Stimulated activated CD8-positive, alpha-beta memory T cell treated with anti-CD3 and anti-CD28 coated beads, Interleukin-4, amount 100 ng/mL, for 1 hour (primary cell): ENCODE measurements at regions not wholly inside any gene's neighbourhood (a gene's known extent, or its start where the extent isn't known, plus 50 kb on each side); places are given as distances from the start of the nearest gene placed in this dataset.
"Not testable (repeated sequence)": the region's sequence is repeated elsewhere in the genome, so short reads cannot be mapped to it uniquely, and the experiment has no call there.

Experiments
- DNase-seq, 2 donors: peaks; one replicate each; pipeline ENCODE4 v3.0.0-alpha.2; 2020; ENCODE audit warnings: low read depth in 2 of 2, low spot score in 1 of 2

DNA sequence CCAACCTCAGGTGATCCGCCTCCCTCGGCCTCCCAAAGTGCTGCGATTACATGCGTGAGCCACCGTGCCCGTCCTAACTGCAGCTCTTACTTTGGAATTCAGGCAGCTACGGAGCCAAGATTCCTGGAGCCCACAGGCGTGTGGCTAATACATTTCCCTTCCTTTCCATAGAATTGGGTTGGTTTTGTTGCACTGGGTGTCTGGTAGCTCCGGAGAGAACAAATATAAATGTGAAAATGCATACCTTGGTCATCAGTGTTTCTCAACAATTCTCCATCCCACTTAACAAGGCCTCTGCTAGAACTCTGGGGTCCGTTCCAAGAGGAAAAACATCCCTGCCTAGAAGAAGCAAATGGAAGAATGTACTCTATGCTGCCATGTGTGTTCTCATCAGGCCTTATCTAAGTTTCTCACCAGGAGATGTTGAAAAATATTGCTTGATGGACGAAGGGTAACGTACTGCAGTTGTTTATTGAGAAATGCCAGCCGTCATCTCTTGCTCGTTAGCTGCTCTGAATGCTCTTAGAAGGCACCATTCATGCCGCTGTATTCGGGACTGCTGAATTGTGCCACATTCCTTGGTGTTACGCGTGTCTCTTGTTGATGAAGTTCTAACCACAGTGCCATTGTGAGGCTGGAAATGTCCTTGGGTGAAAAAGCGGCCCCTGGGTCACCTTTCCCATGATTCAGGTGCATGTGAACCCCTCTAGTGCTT, 50.5 kb upstream of the CD99 start:
- no peak for DNase-seq

DNA sequence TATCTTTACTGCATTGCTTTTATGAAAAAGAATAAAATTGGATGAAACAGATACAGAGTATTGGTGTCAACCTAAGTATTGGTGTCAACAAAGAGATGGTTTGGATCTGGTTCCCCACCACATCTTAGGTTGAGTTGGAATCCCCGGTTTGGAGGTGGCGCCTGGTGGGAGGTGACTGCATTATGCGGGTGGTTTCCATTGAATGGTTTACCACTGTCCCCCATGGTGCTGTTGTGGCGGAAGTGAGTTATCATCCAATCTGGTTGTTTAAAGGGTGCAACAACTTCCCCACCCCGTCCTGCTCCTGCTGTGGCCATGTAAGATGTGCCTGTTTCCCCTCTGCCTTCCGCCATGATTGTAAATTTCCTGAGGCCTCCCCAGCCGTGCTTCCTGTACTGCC, 52.8 kb upstream of the CD99 start:
- DNase-seq = no peak

DNA sequence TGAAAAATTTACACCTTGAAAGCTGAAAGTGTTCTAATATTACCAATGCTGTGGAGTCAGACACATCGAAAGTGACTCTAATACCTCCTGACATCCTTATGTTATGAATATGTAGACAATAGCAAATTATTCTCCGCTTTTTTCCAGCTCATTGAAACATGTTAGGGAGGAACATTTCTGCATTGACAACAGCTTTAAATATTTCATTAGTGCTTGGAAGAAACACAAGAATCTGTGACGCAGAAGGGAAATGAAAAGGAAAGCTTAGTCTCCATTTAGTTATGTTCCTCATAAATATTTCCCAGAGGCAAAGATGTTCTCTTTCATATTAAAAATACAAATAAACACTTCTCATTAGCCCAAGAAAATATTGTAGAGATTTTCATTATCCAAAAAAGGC, 55.8 kb upstream of the CD99 start:
- DNase-seq = no peak

DNA sequence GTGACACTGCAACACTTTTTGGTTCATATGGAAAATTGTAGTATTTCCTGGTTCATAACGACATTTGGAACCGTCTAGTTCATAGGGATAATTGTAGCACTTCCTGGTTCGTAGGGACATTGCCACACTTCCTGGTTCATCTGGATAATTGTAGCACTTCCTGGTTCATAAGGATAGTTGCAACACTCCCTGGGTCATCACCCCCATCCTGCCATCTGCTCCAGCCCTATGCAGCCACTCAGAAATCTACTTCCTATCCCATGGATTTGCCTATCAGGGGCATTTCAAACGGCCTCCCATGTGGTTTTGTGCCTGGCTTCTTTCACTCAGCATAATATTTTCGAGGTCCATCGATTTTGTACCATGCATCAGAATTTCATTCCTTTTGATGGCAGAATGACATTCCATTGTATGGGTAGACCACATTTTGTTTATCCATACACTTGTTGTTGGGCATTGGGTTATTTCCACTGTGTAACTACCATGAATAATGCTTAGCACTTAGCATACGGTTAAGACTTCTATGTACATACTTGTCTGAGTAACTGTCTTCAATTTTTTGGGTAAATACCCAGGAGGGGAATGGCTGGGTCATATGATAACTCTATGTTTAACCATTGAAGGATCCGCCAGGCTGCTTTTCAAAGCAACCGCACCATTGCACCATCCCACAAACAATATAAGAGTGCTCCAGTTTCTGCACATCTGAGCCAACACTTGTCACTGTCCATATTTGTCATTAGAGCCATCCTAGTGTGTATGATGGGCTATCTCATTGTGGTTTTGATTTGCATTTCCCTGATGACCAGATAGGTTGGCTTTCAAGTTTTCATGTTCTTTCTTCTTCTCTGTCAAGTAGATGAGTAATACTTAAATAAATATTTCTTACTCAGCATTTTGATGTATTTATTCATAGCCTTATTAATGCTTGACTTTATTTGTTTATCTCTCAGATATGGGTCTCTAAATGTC, 58.3 kb upstream of the CD99 start:
- no peak for DNase-seq

DNA sequence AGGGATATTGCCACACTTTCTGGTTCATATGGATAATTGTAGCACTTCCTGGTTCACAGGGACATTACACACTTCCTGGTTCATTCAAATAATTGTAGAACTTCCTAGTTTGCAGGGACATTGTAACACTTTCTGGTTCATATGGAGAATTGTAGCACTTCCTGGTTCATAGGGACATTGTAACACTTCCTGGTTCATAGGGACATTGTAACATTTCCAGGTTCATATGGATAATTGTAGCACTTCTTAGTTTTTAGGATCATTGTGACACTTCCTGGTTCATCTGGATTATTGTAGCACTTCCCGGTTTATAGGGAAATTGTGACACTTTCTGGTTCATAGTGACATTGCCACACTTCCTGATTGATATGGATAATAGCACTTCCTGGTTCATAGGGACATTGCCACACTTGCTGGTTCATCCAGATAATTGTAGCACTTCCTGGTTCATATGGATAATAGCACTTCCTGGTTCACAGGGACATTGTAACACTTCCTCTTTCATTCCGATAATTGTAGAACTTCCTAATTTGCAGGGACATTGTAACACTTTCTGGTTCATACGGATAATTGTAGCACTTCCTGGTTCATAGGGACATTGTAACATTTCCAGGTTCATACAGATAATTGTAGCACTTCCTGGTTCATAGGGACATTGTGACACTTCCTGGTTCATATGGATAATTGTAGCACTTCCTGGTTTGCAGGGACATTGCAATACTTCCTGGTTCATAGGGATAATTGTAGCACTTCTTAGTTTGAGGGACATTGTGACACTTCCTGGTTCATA, 59.2 kb upstream of the CD99 start:
- DNase-seq = no peak

DNA sequence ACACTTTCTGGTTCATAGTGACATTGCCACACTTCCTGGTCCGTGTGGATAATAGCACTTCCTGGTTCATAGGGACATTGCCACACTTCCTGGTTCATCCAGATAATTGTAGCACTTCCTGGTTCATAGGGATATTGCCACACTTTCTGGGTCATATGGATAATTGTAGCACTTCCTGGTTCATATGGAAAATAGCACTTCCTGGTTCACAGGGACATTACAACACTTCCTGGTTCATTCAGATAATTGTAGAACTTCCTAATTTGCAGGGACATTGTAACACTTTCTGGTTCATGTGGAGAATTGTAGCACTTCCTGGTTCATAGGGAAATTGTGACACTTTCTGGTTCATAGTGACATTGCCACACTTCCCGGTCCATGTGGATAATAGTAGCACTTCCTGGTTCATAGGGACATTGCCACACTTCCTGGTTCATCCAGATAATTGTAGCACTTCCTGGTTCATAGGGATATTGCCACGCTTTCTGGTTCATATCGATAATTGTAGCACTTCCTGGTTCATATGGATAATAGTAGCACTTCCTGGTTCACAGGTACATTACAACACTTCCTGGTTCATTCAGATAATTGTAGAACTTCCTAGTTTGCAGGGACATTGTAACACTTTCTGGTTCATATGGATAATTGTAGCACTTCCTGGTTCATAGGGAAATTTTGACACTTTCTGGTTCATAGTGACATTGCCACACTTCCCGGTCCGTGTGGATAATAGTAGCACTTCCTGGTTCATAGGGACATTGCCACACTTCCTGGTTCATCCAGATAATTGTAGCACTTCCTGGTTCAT, 60.0 kb upstream of the CD99 start:
- DNase-seq = not testable (repeated sequence)

DNA sequence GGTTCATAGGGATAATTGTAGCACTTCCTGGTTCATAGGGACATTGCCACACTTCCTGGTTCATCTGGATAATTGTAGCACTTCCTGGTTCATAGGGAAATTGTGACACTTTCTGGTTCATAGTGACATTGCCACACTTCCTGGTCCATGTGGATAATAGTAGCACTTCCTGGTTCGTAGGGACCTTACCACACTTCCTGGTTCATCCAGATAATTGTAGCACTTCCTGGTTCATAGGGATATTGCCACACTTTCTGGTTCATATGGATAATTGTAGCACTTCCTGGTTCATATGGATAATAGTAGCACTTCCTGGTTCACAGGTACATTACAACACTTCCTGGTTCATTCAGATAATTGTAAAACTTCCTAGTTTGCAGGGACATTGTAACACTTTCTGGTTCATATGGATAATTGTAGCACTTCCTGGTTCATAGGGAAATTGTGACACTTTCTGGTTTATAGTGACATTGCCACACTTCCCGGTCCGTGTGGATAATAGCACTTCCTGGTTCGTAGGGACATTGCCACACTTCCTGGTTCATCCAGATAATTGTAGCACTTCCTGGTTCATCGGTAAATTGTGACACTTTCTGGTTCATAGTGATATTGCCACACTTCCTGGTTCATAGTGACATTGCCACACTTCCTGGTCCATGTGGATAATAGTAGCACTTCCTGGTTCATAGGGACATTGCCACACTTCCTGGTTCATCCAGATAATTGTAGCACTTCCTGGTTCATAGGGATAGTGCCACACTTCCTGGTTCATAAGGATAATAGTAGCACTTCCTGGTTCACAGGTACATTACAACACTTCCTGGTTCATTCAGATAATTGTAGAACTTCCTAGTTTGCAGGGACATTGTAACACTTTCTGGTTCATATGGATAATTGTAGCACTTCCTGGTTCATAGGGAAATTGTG, 60.8 kb upstream of the CD99 start:
- DNase-seq = not testable (repeated sequence)

DNA sequence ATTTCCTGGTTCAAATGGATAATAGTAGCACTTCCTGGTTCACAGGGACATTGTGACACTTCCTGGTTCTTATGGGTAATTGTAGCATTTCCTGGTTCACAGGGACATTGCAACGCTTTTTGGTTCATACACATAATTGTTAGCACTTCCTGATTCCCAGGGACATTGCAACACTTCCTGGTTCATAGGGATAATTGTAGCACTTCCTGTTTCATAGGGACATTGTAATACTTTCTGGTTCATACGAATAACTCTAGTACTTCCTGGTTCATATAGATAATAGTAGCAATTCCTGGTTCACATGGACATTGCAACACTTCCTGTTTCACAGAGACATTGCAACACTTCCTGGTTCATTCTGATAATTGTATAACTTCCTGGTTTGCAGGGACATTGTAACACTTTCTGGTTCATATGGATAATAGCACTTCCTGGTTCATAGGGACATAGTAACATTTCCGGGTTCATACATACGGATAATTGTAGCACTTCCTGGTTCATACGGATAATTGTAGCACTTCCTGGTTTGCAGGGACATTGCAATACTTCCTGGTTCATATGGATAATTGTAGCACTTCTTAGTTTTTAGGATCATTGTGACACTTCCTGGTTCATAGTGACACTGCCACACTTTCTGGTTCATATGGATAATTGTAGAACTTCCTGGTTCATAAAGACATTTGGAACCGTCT, 61.6 kb upstream of the CD99 start:
- no peak for DNase-seq

DNA sequence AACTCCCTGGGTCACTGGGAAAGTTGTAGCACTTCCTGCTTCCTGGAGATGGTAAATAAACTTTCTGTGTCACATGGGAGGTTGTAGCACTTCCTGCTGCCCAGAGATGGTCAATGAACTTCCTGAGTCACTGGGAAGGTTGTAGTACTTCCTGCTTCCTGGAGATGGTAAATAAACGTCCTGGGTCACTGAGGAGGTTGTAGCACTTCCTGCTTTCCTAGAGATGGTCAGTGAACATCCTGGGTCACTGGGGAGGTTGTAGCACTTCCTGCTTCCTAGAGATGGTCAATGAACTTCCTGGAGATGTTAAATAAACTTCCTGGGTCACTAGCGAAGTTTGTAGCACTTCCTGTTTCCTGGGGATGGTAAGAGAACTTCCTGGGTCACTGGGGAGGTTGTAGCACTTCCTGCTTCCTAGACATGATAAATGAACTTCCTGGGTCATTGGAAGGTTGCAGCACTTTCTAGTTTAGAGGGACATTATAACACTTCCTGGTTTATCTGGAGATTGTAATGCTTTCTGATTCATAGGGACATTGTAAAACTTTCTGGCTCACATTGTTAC, 62.3 kb upstream of the CD99 start:
- DNase-seq = no peak

DNA sequence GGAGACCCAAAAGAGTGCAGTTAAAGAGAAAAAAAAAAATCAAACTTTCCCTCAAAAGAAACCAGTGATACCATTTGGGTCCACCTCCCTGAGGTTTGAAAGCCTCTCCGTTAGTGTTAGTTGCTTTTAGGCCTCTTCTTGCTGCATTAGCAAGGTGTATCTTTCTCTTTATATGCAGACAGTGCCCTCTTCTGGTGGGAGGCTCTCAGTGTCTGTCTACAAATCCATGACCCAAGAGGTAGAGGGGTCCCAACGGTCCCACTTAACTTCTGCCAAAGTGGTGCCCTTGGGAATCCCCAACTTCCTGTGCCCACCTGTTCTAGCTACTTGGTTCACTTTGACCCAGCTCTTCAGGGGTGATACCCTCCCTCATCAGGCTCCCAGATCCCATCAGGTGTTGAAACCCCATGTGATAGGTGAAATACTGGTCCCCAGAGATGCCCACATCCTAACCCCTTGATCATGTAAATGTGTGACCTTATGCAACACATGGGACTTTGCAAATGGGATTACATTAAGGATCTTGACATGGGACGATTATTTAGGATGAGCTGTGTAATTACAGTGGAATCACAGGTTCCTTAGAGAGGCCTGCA, 63.7 kb upstream of the CD99 start:
- no peak for DNase-seq

DNA sequence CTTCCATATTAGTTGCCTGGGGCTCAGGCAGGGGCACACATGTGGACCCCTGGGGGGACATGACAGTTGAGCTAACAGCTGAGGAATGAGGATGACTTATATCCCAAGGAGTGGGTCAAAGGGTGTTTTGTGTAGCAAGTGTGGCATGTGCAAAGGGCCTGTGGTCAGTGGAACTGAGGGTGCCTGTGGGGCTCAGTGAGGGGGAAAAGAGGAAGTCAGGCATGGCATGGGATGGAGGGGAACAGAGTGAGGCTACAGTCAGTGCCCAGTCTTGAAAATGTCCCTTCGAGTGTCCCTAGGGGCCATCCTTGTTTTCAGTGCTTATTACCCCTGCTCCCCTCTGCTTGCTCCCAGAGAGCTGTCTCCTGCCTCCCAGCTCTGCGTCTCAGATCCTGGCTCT, 64.3 kb upstream of the CD99 start:
- DNase-seq = no peak

DNA sequence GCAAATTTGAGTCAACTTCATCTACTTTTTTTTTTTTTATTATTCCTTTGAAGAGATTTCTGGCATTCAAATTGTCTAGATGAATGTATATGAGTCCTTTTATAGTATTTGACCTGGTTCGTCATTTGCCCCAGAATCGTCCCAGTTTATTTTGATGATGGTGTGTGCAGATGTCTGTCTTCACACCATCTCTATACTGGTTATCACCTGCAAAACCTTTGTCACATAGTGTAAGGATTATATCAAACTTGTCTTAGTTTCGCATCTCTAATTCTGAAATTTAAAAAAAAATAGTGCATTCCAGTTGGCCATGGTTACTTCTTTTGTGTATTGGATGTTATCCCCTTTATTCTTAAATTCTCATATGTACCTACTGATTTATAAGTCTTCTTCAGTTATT, 70.5 kb upstream of the CD99 start:
- no peak for DNase-seq

DNA sequence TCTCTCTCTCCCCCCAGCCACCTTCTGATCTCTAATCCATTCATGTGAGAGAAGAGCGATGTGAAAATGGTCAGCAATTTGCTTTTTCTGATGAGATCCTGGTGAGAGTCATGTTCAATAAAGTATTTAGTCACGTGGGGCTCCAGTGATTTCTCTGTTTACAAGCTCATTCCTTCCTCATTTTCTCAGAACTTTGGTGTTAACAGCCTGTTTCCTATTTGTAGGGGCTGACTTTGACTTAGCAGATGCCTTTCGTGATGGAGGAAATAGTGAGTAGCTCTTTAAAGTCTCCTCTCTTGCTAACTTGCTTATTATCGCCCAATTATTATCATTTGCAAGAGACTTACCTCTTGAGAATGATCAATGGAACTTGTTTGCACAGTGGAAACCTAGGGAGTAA, 72.6 kb upstream of the CD99 start:
- no peak for DNase-seq

DNA sequence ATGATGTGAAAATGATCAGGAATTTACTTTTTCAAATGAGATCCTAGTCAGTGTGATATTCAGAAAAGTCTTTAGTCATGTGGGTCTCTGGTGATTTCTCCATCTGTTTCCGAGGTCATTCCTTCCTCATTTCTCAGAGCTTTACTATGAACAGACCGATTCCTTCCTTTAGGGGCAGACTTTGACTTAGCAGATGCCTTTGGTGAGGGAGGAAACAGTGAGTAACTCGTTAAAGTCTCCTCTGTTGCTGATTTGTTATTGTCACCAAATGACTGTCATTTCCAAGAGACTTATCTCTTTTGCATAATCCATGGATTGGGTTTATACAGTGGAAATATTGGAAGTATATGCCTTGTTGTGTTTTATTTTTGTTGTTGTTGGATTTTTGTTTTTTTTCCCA, 76.2 kb upstream of the CD99 start:
- DNase-seq = no peak

DNA sequence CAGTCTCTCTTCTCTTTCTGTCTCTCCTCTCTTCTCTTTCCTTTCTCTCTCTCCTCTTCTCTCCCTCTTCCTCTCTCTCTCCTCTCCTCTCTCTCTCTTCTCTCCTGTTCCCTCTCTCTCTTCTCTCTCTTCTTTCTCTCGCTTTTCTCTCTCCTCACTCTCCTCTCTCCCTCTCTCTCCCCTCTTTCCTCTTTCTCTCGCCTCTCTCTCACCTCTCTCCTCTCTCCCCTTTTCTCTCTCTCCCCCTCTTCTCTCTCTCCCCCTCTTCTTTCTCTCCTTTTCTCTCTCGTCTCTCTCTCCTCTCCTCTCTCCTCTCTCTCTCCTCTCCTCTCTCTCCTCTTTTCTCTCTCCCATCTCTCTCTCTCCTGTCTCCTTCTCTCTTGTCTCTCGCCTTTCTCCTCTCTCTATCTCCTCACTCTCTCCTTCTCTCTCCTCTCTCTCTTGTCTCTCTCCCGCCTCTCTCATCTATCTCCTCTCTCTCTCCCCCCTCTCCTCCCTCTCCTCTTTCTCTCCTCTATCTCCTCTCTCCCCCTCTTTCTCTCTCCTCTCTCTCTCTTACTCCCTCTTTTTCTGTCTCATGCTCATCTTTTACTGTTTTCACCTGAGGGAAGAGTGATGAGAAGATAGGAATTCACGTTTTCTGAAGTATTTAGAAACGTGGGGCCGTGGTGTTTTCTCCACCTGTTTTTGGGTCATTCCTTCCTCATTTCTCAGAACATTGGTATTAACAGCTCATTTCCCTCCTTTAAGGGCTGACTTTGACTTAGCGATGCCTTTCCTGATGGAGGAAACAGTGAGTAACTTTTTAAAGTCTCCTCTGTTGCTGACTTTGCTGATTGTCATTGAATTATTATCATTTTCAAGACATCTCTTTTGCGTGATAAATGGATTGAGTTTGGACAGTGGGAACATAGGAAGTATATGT, 80.6 kb upstream of the CD99 start:
- DNase-seq = no peak

DNA sequence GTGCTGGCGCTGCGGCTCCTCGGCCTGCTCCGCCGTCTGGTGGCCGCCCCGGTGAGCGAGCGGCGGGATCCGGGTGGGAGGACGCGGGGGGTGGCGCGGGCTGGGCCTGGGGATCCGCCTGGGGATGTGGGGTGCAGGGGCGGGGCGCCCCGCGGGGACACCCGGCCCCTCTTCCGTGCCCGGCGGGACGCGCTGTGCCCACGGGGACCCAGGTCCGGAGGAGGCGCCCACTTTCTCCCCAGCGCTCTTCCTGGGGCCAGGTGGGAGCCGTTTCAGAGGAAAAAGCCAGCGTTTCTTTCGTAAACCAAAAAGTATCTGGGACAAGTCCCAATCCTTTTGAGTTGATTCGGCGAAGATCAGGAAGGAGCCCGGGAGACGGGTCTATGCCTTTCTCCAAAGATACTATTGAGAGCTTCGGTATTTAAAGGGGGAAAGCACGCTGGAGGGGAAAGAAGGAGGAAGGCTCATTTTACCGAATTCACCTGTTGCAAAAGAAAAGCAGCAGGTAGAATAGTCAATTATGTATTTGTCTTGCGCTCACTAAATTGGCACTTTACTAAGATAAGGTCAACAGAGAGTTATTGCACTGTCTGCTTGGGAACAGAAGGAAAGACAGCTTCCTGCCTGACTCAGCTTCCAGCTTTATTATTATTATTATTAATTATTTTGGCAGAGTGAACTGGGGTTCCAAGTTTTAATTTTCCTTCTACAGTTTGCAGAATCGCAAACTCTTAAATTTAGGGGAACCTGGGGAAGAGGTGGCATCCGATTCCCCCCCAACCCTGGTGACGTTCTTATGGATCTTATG, 81.5 kb upstream of the CD99 start:
- DNase-seq = no peak
